ENCODE measurements at regions not wholly inside any gene's neighbourhood (a gene's known extent, or its start where the extent isn't known, plus 50 kb on each side); places are given as distances from the start of the nearest gene placed in this dataset.

DNA sequence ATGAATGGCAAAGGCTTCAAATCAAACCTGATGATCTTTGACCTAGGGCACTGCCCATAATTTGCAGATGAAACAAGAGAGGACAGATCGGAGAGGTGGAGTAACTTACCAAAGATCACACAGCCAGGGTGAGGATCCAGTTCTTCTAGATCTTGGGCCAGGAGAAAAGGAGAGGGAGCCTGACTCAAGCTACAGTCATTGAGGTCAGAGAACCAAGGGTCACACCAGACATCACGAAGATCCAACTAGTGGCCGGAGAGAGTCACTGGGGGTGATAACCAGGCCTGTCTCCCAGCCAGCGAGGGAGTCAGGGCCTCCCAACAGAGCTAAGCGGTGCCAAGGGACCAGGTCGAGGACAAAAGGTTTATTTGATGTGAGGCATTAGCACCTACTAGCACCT is 115.0 kb downstream of the RIPK4 start:
- DNase-seq = no peak

DNA sequence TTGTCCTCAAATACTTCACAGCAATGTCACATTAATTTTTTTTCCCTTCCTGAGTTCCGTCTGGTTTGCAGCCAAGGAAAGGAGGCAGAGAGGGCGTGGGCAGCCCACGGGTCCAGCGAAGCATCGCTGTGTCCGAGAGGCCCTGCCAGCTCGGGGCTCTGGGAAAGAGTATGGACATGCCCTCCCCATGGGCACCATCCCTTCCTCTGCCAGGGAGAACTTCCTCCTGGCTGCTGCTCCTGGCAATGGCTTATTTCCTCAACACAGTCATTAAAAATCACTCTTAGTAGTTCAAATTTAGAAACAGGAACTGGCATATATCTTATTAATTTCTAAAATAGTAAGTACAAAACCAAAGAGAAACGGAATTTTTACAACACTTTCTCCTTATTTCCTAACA is 115.4 kb downstream of the RIPK4 start:
- no peak for DNase-seq

DNA sequence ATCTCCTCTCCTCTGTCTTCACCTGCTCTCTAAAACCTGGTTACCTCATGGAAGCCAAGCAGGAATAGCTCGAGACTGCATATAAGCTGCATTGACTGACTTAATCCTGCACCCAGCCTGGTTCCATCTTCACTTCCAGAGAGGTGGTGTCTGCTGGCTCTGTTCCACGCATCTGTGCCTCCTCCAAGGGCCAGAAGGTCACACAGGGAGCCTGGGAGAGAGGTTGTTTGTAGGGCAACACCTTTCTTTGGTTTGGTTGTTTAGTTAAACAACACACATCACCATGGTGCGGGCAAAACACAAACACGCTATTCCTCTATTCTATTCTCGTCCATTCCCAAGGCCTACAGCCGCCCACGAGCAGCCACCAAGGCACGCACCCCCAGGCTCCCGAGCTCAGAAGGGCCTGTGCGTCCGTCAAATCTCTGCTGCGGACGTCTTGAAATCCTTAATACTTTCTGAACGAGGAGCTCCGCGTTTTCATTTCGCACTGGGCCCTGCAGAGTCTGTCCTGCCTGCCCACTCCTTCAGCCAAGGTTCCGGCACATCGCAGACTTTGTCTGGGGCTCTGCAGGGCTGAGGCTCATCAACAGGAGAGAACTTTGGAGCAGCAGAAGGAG is 116.2 kb downstream of the RIPK4 start:
- no peak for DNase-seq

DNA sequence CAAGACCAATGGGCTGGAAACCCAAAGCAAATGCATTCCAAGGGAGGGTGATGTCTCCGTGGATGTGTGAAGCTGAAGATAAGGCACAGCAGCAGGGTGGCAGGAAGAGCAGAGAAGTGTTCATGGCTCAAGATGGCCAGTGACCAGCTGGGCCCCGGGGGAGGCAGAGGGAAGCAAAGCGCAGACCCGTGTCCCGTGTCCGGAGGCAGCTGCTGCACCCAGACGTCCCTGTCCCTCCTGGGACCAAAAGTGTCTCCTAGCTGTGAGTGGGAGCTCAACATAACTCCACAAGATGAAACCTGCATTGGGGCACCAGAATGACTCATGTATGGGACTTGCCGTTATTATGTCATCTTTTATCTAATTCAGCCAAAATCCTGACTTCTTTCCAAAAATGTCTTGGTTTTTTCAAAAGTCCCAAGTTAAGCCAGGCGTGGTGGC is 118.2 kb downstream of the RIPK4 start:
- no peak for DNase-seq

DNA sequence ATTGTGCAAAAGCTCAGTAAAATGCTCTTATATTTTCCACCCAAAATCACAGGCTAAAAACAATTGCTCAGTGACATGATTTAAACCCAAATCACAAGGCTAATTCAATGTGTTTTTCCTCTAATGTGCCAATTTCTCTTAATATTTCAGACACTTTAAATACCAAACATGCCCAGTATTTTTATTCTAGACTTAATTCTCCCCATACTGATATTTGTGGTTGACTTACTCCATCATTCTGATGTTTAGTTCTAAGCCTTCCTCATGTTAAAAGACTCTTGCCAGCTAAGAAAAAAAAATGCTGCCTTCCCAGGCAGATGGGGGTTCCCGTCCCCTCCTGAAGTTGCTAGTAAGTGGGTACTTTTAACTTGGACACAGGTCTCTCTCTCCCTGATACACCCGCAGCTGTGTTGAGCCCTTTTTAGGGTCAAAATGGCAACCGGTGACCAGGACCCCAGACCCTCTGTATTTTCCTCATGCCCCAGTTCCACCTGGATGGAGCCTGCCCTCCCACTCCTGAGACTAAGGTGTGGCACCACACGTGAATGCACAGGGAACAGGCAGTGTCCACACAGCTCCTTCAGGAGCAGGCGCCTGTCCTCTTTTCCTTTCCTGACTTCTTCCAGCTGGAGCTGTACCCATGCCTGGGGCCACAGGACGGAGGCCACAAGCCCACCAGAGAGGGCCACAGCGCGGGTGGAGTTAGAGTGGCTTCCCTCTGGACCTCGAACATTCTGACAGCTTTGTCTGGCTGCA is 118.9 kb downstream of the RIPK4 start:
- DNase-seq = no peak

DNA sequence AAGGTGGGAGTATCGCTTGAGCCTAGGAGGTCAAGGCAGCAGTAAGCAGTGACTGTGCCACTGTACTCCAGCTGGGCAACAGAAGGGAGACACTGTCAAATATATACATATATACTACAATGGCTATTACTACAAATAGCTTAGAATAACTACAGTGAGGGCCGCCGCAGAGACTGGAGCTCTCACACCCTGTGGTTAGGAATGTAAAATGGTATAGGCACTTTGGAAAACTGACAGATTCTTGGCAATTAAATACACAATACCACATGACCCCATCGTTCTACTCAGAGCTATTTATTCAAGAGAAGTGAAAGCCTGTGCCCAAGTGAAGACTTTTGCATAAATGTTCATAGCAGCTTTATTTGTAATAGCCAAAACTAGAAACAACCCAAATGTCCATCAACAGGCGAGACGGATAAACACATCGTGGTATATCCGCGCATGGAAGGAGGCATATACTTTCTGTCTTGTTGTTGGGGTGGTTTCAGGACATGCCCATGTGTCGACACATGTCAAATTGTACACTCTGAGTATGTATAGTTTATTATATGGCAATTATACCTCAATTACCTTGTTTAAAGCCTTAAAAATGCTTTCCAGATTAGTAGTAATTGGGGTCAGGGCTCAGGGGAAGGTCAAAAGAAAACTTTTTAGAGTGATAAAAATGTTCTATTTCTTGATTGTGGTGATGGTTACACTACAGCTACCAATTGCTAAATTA is 123.4 kb downstream of the RIPK4 start:
- DNase-seq = no peak

DNA sequence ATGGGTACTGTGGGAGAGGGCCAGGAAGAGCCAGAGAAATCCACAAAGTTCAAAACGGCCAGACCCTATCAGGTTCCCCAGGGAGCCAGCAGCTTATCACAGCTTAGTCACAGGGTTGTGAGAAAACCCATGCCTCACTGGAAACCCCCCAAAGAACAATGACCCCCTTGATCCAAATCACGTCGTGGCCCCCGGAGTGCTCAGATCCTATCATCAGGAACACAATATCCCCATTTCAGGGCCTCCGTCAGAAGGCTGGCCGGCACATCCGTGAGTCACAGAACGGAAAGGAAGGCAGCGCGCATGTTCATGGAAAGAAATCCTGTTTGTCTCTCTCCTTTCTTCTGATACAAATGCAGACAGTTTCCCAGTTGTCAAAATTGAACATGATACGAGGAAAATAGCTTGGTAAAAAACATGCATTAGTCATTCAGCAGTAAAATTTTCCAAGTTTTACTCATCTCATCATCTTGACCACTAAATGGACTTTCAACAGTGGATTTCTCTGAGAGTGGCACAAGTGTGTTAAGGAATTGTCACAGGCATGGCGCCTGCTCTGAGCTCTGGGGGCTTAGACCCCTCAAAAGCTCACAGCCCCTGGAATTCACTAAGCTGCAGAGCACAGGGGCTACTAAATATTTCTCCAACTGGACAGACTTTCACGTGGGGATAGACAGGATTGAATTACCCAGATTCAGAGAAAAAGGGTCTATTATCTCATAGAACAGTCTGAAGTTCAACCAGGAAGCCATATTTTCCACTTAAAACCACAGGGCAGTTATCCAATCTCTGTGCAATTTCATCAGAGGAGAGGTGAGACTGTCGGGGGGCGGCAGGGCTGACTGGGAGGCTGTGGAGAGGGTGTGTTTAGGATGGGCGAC is 124.8 kb downstream of the RIPK4 start:
- DNase-seq = no peak

DNA sequence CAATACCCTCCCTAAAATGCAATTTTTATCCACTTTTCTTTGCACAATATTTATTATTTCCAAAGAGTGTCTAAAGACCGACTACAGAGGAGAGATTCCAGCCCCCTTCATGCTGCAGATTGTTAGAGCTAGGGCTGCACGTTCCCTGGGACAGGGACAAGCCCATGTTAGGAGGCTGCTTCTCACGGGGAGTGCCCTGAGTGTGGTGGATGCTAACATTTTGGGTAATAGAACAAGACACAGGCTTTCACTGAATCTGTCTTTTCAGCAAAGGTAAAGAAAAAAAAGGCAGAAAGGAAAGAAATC is 125.4 kb downstream of the RIPK4 start:
- DNase-seq = no peak

DNA sequence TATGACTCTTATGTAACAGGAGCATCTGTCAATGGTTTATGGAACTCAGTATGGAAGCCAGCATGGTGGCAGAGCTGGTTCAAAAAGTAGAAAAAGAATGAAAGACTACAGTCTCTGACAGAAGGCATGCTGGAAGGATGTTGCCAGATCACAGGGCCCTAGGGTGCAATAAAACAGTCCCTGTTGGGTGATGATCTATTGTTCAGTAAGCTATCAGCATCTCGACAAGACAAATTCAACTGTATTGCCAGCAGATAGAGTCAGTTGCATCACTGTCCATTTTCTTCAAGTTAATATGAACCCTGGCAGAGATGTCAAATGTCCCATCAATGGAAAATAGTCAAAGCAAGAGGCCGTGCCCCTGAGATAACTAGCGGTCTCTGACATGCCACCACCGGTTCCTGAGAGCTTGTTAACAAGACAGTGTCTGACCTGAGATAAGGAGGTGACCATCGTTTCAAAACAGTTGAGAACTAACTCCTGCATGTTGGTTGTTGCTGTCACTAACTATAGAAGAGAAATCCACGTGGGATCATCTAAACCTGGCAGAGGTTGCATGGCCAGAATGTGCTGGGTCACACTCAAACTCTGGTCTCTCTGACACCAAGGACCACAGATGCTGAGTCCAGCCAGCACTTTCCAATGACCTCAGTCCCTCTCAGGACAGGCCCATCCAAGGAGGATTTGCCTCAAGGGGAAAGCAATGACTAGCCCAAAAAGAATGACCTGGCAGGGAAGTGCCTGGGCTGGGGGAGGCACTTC is 125.9 kb downstream of the RIPK4 start:
- no peak for DNase-seq

DNA sequence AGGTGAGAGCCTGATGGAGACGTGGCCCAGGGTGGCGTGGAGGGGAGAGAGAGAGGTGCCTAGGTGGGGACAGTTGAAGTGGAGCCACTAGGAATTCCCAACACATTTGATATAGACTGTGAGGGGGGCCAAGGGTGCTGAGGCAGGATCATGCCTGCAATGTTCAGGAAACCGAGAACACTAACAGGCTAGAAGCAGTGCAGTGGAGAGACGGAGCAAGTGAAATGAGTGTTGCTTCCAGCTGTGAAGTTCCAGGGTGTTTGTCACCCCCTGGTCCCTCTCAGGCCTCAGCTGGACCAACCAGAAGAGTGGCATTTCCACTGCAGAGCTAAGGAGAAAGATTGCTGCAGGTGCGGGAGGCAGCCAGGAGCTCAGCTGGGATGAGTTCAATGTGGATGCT is 127.1 kb downstream of the RIPK4 start:
- DNase-seq = no peak

DNA sequence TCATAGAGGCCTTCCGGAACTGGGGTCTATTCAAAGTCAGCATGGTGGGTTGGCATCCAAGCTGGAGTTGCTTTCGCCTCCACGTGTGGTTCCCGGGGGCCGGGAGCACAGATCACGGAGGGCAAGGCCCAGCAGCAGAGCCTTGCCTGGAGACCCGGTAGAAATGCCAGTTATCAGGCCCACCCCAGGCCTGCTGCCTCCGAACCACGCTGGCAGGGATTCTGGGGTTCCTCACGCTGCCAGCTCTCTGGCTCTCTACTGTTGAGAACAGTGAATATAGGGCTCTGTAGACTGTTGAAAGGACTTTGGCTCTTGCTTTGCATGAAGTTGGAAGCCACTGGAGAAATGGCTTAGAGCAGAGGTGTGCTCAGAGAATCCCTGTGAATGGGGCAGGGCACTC is 127.5 kb downstream of the RIPK4 start:
- no peak for DNase-seq

DNA sequence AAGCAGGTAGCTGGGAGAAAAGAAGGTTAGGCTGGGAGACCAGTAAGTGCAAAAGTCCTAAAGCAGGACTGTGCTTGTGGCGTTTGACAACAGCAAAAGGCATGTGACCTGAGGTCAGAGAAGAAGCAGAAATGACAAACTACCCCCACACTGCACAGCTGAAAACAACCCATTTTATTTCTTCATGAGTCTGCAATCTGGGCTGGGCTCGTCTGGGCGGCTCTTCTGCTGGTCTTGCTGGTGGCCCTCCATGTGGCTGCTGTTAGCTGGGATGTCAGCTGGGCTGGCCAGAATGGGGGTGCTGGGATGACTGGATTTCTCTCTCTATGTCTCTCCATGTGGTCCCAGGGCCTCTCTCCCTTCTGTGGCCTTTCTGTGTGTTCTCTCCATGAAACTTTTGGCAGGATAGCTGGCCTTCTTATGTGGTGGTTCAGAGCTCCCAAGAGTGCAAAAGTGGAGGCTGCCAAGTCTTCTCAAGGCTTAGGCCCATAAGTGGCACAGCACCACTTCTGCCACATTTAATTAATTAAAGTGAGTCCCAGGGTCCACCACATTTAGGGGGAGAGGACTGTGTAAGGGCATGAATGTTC is 128.6 kb downstream of the RIPK4 start:
- no peak for DNase-seq

DNA sequence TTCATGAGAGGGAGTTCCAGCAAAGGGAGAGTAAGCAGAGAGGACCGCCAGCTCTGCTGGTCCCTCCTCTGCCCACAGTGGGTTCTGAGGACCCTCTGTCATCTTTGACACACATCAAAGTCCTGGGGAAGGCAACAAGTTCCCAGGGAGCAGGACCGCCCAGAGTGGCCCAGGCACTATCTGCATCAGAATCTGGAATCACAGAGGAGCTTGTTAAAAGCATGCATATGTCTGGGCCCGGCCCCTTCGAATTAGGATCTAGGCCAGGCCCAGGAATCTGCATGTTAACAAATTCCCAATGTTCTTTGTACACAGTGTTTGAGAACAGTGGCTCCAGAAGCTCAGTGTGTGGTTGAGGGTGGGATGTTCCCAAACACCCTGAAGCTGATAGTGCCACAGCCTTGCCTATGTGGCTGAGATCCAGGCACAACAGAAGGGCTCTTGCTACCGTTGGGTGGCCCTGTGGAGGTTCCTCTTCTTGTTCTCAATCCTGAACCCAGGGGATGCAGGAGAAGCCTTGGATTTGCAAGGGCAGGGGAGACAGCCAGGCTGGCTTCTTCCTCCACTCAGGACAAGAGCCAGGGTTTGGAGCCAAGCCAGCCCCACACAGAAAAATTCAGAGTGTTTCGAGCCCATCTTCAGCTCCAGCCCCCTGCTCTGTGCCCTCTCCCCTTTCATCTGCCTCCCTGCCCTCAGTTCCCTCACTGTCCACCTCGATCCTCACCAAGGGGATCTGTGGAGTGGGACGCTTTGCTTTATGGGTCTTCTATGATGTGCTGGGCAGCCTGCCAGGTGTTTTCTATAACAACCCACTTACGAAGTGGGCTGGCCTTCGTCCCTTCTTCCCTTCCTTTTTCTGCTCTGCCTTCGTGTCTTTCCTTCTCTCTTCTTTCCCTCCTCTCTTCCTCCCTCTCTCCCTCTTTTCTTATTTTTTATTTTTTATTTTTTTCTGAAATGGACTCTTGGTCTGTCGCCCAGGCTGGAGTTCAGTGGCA is 129.0 kb upstream of the TMPRSS2 start:
- no peak for DNase-seq

DNA sequence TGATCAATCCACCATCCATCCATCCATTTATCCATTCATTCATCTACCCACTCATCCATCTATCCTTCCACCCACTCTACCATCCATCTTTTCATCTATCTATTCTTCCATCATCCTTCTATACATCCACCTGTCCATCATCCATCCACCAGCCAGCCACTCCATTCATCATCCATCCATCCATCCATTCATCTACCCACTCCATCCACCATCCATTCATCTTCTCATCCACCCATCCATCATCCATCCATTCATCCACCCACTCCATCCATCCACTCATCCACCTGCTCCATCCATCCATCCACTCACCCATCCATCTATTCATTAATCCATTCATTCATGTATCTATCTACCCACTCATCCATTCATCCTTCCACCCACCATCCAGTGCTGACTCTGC is 127.9 kb upstream of the TMPRSS2 start:
- no peak for DNase-seq

DNA sequence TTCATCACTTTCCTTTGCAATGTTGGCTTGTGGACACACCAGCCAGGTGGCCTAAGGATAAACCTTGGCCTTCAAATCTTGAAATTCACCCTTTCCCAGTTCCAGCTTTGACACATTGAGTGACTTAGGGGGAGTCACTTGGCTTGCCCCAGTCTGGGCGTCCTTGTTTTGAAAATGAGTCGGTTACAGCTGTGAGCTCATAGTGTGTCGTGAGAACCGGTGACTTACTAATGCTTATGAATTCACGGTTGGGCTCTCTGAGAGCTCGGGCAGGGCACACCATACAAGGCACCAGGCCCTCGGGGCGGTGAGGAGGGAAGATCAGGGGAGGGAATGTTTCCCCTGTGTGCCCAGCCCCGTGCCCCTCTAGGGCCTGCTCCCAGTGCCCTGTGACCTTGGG is 126.9 kb upstream of the TMPRSS2 start:
- no peak for DNase-seq

DNA sequence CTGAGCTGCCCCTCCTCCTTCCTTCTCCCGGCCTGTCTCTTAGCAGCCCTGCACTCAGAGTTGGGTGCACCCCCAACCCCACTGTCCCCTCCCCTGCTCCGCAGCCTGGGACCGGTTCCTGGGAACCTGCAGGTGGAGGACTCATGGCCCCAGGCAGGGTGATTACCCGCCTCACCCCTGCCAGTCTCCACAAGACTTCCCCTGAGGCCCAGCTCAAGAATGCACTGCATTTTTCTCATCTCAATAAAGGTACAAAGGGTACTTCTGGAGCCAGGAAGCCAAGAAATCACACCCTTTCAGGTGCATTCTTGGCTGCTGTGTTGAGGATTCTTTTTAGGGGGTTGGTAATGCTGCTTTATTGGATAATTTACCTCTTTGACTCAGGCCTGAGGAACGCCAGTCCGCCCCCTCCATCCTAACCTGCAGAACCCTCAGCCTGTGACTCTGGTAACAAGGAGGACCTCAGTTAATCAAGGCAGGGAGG is 126.3 kb upstream of the TMPRSS2 start:
- DNase-seq = no peak

DNA sequence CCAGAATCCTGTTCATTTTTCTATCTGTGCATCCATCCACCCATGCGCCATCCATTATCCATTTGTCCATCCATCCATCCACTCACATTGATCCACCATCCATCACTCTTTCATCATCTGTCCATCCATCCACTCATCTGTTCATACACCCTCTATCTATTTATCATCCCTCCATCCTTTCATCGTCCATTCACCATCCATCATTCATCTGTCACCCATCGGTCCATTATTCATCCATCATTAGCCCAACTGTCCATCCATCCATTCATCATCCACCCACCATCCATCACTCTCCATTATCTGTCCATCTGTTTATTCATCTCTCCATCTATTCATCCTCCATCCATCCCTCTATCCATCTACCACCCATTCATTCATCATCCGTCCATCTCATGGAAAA is 125.7 kb upstream of the TMPRSS2 start:
- DNase-seq = no peak

DNA sequence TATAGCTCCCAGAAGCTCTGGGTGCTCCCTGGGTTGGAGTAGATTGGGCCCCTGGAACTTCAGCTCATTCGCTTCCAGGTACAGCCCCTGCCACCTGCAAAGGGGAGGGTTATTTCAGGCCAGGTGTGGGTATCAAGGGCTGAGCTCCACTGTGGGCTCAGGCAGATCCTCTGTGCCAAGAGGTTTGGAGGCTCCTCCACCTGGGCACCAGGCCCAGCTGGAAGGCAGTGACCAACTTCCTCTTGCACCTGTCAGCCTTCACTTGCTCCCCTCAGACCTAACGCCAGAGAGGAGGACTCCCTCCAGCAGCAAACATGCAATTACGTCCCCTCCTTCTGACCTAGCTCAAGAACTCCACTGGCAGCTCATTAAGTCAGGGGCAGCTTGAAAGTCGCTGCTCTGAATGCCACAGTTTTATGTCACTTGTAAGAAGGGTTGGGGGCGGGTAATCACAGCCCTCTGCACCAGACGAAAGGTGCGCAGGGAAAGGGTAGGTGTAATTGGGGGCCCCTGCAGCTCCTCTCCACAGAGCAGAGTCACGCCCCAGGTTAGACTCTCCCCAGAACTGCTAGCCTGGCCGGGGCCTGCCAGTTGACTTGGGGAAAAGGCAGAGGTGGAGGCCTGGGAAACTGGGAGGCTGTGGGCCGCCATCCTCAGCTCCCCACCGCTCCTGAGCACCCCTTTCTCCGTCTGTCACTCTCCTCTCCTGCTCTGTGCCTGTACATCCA is 125.0 kb upstream of the TMPRSS2 start:
- no peak for DNase-seq

DNA sequence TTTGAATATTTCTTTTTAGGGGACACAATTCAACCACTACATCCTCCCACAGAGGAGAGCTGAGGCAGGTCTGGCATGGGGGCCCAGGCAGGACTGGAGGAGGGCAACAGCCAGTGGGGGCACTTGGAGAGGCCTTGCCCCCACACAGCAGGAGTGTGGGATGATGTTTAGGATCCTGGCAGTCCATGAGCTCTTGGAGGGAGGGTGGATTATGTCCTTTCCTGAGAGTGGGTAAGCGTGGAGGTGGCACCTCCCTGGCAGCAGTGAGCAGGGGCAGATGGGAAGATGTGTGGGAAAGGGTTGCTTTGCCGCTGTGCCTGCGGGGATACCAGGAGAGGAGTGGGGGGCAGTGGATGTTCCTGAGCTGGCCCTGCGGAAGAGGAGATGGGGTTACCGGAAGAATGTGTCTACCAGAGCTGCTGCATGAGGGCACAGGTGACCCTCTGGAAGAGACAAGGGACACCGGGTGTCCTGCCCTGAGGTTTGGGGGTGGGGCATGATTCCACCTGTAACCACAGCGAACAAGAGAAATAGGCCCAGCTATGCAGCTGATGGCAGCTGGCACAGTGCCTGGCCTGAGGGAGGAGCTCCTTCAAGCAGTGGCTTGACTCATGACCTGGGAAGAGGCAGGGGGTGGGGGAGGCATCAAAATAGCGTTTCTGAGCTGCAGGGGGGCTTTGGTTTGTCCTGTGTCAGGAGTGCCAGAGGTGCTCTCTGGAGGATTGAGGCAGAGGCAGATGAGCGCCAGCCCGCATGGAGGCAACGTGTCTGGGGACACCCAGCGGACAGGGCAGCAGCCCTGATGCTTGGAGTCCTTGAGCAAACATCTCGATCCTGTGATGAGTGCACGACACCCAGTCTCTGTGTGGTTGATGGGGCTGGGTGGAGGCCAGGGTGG is 123.9 kb upstream of the TMPRSS2 start:
- no peak for DNase-seq

Measured in activated CD4-positive, alpha-beta T cell treated with anti-CD3 and anti-CD28 coated beads, Interleukin-2, amount 50 U/mL, for 48 hours (primary cell).